ENCODE measurements at regions not wholly inside any gene's neighbourhood (a gene's known extent, or its start where the extent isn't known, plus 50 kb on each side); places are given as distances from the start of the nearest gene placed in this dataset.

- H3K4me2 ChIP-seq (ENCODE audit: low read length), result no peak overlapping the region
- peaks cover 12% of the 10 kb centered on the region for H3K27me3 ChIP-seq (ENCODE audit: insufficient read depth, low read length)
- Mint-ChIP-seq H3K36me3 (ENCODE audit: low read depth, unreplicated experiment) (no peaks in the 10 kb centered on the region), H3K4me1 (ENCODE audit: low read depth, unreplicated experiment) (peaks cover 13% of the 10 kb centered on the region), H3K27ac (ENCODE audit: unreplicated experiment) (no peak overlapping the region), H3K4me3 (ENCODE audit: unreplicated experiment) (no peak overlapping the region), H3K9me3 (ENCODE audit: unreplicated experiment) (peaks cover 2% of the 10 kb centered on the region), H3K27me3 (ENCODE audit: low read depth, unreplicated experiment) (peaks cover 14% of the 10 kb centered on the region)
- DNase-seq (ENCODE audit: low read depth), result no peak
- no peaks in the 10 kb centered on the region for H4K20me1 ChIP-seq (ENCODE audit: insufficient read depth, low read length)
- no peak overlapping the region for H3K9ac ChIP-seq (ENCODE audit: low read length)
- H3K4me3 ChIP-seq (ENCODE audit: insufficient read depth, low read depth, low read length), result no peak overlapping the region
- H3K36me3 ChIP-seq (ENCODE audit: insufficient read depth, low read length), result no peaks in the 10 kb centered on the region
- H3K4me1 ChIP-seq (ENCODE audit: insufficient read depth, low read length), result peaks cover 15% of the 10 kb centered on the region
- no peak for TF ChIP-seq CTCF (IDR thresholded peaks at IDR 0.05; ENCODE audit: insufficient read depth, low read depth, low read length)
- TF ChIP-seq EZH2 (IDR thresholded peaks at IDR 0.05; ENCODE audit: insufficient read depth, low read length), result no peak
- no peak overlapping the region for H2AFZ ChIP-seq (ENCODE audit: low read depth, low read length)
- H3K79me2 ChIP-seq (ENCODE audit: insufficient read depth, low read length), result no peaks in the 10 kb centered on the region
- H3K27ac ChIP-seq (ENCODE audit: low read depth, low read length), result no peak overlapping the region
- H3K9me3 ChIP-seq (ENCODE audit: insufficient read depth, low read depth, low read length), result no peaks in the 10 kb centered on the region
- FAIRE-seq, result no peak
These were observed 52.5 kb upstream of the GGTA1 start for GRCh38 chr9:121551985-121552753.

GRCh38 chr9:121556082-121556481, 56.4 kb upstream of the GGTA1 start:
- no peak overlapping the region for H3K9ac ChIP-seq (ENCODE audit: low read length)
- H2AFZ ChIP-seq (ENCODE audit: low read depth, low read length), result no peak overlapping the region
- peak overlapping the region; percentile 11 for H3K27ac ChIP-seq (ENCODE audit: low read depth, low read length)
- H3K36me3 ChIP-seq (ENCODE audit: insufficient read depth, low read length), result no peaks in the 10 kb centered on the region
- no peak for TF ChIP-seq CTCF (IDR thresholded peaks at IDR 0.05; ENCODE audit: insufficient read depth, low read depth, low read length)
- no peak for TF ChIP-seq EZH2 (IDR thresholded peaks at IDR 0.05; ENCODE audit: insufficient read depth, low read length)
- no peak overlapping the region for H3K4me3 ChIP-seq (ENCODE audit: insufficient read depth, low read depth, low read length)
- peaks cover 11% of the 10 kb centered on the region for H3K27me3 ChIP-seq (ENCODE audit: insufficient read depth, low read length)
- peaks cover 31% of the 10 kb centered on the region for H3K4me1 ChIP-seq (ENCODE audit: insufficient read depth, low read length)
- FAIRE-seq (no peak), DNase-seq (ENCODE audit: low read depth) (no peak)
- no peaks in the 10 kb centered on the region for H3K9me3 ChIP-seq (ENCODE audit: insufficient read depth, low read depth, low read length)
- H3K9me3 Mint-ChIP-seq (ENCODE audit: unreplicated experiment), result peaks cover 2% of the 10 kb centered on the region
- no peaks in the 10 kb centered on the region for H3K36me3 Mint-ChIP-seq (ENCODE audit: low read depth, unreplicated experiment)
- H3K79me2 ChIP-seq (ENCODE audit: insufficient read depth, low read length), result no peaks in the 10 kb centered on the region
- H3K4me1 Mint-ChIP-seq (ENCODE audit: low read depth, unreplicated experiment), result peaks cover 22% of the 10 kb centered on the region
- H3K4me3 Mint-ChIP-seq (ENCODE audit: unreplicated experiment), result no peak overlapping the region
- no peak overlapping the region for H3K27ac Mint-ChIP-seq (ENCODE audit: unreplicated experiment)
- no peak overlapping the region for H3K4me2 ChIP-seq (ENCODE audit: low read length)
- H4K20me1 ChIP-seq (ENCODE audit: insufficient read depth, low read length), result no peaks in the 10 kb centered on the region
- peaks cover 3% of the 10 kb centered on the region for H3K27me3 Mint-ChIP-seq (ENCODE audit: low read depth, unreplicated experiment)

GRCh38 chr9:121556580-121556979, 56.9 kb upstream of the GGTA1 start:
- Histone ChIP-seq H3K27ac (ENCODE audit: low read depth, low read length) (no peak overlapping the region), H3K4me1 (ENCODE audit: insufficient read depth, low read length) (peaks cover 31% of the 10 kb centered on the region), H3K9me3 (ENCODE audit: insufficient read depth, low read depth, low read length) (no peaks in the 10 kb centered on the region), H3K27me3 (ENCODE audit: insufficient read depth, low read length) (peaks cover 10% of the 10 kb centered on the region), H3K36me3 (ENCODE audit: insufficient read depth, low read length) (no peaks in the 10 kb centered on the region), H3K9ac (ENCODE audit: low read length) (no peak overlapping the region), H3K79me2 (ENCODE audit: insufficient read depth, low read length) (no peaks in the 10 kb centered on the region), H4K20me1 (ENCODE audit: insufficient read depth, low read length) (no peaks in the 10 kb centered on the region), H3K4me3 (ENCODE audit: insufficient read depth, low read depth, low read length) (no peak overlapping the region), H2AFZ (ENCODE audit: low read depth, low read length) (no peak overlapping the region), H3K4me2 (ENCODE audit: low read length) (no peak overlapping the region)
- FAIRE-seq (peak; percentile 84), DNase-seq (ENCODE audit: low read depth) (peak; percentile 99)
- Mint-ChIP-seq H3K4me3 (ENCODE audit: unreplicated experiment) (peak overlapping the region; percentile 62), H3K4me1 (ENCODE audit: low read depth, unreplicated experiment) (peaks cover 21% of the 10 kb centered on the region), H3K27ac (ENCODE audit: unreplicated experiment) (peak overlapping the region; percentile 86), H3K9me3 (ENCODE audit: unreplicated experiment) (peaks cover 2% of the 10 kb centered on the region), H3K36me3 (ENCODE audit: low read depth, unreplicated experiment) (no peaks in the 10 kb centered on the region), H3K27me3 (ENCODE audit: low read depth, unreplicated experiment) (no peaks in the 10 kb centered on the region)
- TF ChIP-seq EZH2 (IDR thresholded peaks at IDR 0.05; ENCODE audit: insufficient read depth, low read length) (no peak), CTCF (IDR thresholded peaks at IDR 0.05; ENCODE audit: insufficient read depth, low read depth, low read length) (no peak)

Data from astrocyte (in vitro differentiated cells and primary cell).